Brain microvascular endothelial cell (primary cell): ENCODE measurements at regions not wholly inside any gene's neighbourhood (a gene's known extent, or its start where the extent isn't known, plus 50 kb on each side); places are given as distances from the start of the nearest gene placed in this dataset.
A peak's percentile ranks its signal among the peaks of the same experiment; 100 is the strongest.

Experiments
- DNase-seq: peaks from one replicate; pipeline ENCODE4 v3.0.0-alpha.2; 2020
- H3K27ac ChIP-seq: fragments of 250-450 bp; sonication (Bioruptor Pico); 2 replicates; pipeline ENCODE4 v1.5.1; 2020; ENCODE audit warnings: mild to moderate bottlenecking, moderate library complexity
- H3K27me3 ChIP-seq: fragments of 250-450 bp; sonication (Bioruptor Pico); replicated peaks from 2 replicates; pipeline ENCODE4 v1.5.1; 2020; ENCODE audit warnings: mild to moderate bottlenecking
- H3K36me3 ChIP-seq: fragments of 250-450 bp; sonication (Bioruptor Pico); replicated peaks from 2 replicates; pipeline ENCODE4 v1.5.1; 2020; ENCODE audit warnings: mild to moderate bottlenecking
- H3K4me3 ChIP-seq: 2 replicates; pipeline ENCODE4 v1.5.1; 2011; ENCODE audit warnings: low read depth, mild to moderate bottlenecking, control low read depth, low read length, moderate library complexity
- in situ Hi-C: cut with HindIII; loops from 2 replicates; pipeline ENCODE4 v1.10.0; 2017; ENCODE audit warnings: low sequenced_read_pairs, low pct_ligation_motif_present
- TF ChIP-seq, protein P1 (sequence below): IDR thresholded peaks from 2 replicates; pipeline ENCODE4 v1.5.1; 2011; ENCODE audit warnings: low read depth, mild to moderate bottlenecking, moderate library complexity, low read length, control low read depth, inconsistent platforms; ENCODE audit errors: missing control alignments

DNA sequence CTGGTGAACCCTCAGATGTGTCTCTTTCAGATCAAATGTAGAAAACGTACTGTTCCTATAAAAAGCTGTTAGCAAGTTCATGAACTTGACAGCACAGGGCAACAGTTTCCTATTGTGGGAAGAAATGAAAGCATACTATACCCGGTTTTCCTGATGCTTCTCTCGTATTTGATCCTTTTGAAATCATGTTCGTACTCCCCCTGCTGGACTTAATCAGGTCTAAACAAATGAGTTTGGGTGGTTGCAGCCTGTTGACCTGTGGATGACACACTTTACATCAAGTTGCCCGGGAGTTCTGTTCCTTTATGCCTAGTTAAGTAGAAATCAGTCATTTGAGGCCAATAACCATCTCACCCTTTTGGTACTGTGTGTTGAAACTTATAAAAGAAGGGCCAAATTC lies 1992.3 kb downstream of the MAT2B start:
- no peak for DNase-seq
- in situ Hi-C loops = no loop called here
- H3K27ac ChIP-seq = no peak overlapping the region
- no peaks in the 10 kb centered on the region for H3K36me3 ChIP-seq
- TF ChIP-seq, protein P1, sequence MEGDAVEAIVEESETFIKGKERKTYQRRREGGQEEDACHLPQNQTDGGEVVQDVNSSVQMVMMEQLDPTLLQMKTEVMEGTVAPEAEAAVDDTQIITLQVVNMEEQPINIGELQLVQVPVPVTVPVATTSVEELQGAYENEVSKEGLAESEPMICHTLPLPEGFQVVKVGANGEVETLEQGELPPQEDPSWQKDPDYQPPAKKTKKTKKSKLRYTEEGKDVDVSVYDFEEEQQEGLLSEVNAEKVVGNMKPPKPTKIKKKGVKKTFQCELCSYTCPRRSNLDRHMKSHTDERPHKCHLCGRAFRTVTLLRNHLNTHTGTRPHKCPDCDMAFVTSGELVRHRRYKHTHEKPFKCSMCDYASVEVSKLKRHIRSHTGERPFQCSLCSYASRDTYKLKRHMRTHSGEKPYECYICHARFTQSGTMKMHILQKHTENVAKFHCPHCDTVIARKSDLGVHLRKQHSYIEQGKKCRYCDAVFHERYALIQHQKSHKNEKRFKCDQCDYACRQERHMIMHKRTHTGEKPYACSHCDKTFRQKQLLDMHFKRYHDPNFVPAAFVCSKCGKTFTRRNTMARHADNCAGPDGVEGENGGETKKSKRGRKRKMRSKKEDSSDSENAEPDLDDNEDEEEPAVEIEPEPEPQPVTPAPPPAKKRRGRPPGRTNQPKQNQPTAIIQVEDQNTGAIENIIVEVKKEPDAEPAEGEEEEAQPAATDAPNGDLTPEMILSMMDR = peak; percentile 21
- H3K27me3 ChIP-seq = no peaks in the 10 kb centered on the region
- H3K4me3 ChIP-seq = no peak overlapping the region

DNA sequence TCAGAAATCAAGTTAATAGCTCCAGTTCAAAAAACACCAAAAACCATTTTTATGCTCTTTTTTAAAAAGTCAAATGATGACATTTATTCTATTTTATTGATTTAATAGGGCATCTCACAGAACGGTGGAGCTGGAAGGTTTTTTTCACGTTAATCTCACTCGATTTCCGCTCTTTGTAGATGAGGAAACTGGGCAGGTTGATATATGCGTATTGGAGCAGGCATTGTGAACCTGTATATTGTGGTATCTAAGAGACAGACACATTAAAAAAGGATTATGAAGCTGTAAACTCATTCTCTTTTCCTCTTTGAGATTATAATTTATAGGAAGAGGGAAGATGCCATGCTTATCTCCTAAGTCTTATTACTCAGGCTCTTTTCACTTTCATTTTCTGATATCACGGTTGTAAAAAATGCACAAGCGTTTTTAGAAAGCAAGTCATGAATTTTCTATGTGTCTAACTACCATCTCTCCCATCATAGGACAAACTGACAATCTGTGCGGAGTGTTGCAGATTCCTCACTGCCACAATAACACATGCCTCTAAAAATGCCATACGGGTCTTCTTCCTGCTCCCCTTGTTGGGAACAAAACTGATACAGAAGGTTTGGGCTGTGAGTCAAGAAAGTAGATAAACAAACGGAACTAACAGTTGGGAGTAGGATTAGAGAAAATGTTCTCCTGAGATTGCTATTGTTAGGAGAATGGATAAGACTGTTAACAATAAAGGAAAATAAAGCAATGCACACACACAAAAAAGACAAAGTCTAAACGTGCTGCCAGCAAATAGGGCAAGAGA lies 1997.7 kb downstream of the MAT2B start:
- H3K27me3 ChIP-seq = no peaks in the 10 kb centered on the region
- H3K4me3 ChIP-seq = no peak overlapping the region
- in situ Hi-C loops = no loop called here
- DNase-seq = no peak
- H3K36me3 ChIP-seq = no peaks in the 10 kb centered on the region
- H3K27ac ChIP-seq = no peak overlapping the region
- TF ChIP-seq, protein P1 = no peak

DNA sequence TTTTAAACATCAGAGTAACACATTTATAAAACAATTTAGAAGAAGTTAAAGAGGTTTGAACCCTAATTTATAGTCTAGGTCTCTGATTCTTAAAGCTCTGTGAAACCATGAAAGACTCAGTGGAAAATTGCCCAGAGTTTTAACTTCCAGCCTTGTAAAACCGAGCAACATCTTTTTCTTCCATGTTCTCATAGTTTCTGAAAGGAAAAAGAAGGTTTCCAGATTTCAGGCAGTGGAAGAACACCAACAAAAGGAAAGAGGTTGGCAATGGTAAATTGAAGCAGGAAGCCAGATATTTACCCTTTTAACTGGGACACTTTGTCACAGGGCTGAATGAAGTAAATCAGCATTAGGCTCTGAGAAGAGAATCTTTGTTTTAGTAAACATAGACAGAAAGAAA lies 1999.3 kb downstream of the MAT2B start:
- H3K27ac ChIP-seq = no peak overlapping the region
- no peak overlapping the region for H3K4me3 ChIP-seq
- no peak for DNase-seq
- no peaks in the 10 kb centered on the region for H3K27me3 ChIP-seq
- TF ChIP-seq, protein P1 = no peak
- H3K36me3 ChIP-seq = no peaks in the 10 kb centered on the region
- in situ Hi-C loops = no loop called here

DNA sequence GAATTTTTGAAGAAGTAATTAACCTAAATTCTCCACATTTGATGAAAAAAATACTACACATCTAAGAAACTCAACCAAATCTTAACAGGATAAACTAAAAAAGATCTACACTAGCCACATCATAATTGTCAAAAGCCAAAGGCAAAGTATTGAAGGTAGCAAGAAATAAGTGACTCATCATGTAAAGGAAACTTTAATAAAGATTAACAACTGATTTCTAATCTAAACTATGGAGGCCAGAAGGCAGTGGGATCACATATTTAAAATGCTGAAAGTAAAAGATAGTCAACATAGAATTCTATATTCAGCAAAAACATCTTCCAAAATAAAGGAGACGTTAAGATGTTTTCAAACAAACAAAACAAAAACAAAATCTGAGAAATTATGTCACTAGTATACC lies 2002.9 kb downstream of the MAT2B start:
- no peaks in the 10 kb centered on the region for H3K27me3 ChIP-seq
- no peak overlapping the region for H3K4me3 ChIP-seq
- TF ChIP-seq, protein P1 = no peak
- in situ Hi-C loops = no loop called here
- no peak overlapping the region for H3K27ac ChIP-seq
- no peaks in the 10 kb centered on the region for H3K36me3 ChIP-seq
- no peak for DNase-seq

DNA sequence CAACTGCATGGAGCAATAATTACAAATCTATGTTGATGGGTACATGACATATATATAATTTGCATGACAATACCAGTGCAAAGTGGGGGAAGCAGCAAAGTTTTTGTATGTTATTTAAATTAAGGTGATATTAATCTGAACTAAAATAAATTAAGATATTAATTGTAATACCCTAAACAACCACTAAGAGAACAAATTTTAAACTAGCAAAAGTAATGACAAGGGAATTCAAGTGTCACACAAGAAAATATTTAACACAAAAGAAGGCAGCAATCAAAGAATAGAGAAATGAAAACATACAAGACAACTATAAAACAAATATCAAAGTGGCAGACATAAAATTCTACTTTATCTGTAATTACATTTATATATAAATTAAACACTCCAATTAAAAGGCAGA lies 2003.4 kb downstream of the MAT2B start:
- DNase-seq = no peak
- Histone ChIP-seq H3K27me3 (no peaks in the 10 kb centered on the region), H3K4me3 (no peak overlapping the region), H3K36me3 (no peaks in the 10 kb centered on the region), H3K27ac (no peak overlapping the region)
- in situ Hi-C loops = no loop called here
- TF ChIP-seq, protein P1 = no peak
